GM21360 (cell line): ENCODE measurements at regions not wholly inside any gene's neighbourhood (a gene's known extent, or its start where the extent isn't known, plus 50 kb on each side); places are given as distances from the start of the nearest gene placed in this dataset.
A peak's percentile ranks its signal among the peaks of the same experiment; 100 is the strongest.
"Not testable (repeated sequence)": the region's sequence is repeated elsewhere in the genome, so short reads cannot be mapped to it uniquely, and the experiment has no call there.

Source experiments
- ATAC-seq: cut with Tn5 transposase; IDR thresholded peaks from one replicate; pipeline ENCODE4 v1.9.1; 2021; ENCODE audit warnings: mild to moderate bottlenecking, moderate library complexity; ENCODE audit not compliant: unreplicated experiment

DNA sequence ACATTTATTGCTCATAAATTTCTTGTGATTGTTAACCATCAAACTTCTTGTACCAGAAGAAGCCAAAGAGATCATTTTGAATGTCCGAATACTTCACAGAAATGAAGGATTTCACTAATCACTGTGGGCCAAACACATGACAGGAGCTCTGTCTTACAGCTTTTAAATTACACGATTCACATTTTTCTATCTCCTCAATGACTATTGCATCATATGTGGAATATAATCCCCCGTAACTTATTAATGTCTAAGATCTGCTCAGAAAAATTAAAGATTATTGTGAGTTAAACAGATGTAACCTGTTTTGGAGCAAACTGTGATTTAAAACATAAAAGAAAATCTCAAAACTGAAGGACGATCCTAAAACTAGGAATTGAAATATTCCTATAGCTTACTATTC is 645.2 kb upstream of the COX7C start:
- no peak for ATAC-seq

DNA sequence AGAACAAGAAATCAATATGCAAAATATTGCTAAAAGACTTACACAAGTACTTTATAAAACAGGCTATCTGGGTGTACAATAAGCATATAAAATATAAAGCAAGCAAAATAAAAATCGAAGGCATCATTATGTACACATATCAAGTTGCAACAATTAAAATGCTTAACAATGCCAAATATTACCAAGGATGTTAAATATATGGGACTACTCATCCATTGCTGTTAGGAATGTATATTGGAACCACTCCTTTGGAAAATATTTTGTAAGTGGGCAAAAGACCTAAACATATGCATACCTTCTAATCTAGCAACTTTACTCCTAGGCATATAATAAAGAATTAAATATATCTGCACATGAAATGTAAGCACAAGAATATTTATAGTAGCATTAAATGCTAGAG is 632.6 kb upstream of the COX7C start:
- no peak for ATAC-seq

DNA sequence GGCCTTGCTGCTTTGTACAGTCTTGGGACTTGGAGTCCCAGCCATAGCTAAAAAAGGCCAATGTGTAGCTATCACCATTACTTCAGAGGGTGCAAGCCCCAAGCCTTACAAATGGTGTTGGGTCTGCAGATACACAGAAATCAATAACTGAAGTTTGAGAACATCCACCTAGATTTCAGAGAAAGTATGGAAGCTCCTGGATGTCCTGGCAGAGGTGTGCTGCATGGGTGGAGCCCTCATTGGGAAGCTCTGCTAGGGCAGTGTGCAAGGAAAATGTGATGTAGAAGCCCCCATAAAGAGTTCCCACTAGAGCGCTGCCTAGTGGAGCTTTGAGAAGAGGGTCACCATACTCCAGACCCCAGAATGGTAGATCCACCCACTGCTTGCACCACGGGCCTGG is 626.7 kb upstream of the COX7C start:
- no peak for ATAC-seq

DNA sequence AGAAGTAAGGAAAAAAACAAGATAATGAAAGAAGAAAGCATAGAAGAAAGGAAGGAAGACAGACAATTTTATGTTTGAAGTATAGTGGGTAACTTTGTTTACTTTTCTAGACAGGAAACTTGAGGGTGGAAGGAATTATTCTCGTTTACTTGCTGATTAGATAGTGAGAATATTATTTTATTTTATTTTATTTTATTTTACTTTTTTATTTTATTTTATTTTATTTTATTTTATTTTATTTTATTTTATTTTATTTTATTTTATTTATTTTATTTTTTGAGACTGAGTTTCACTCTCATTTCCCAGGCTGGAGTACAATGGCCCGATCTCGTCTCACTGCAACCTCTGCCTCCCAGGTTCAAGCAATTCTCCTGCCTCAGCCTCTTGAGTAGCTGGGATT is 623.1 kb upstream of the COX7C start:
- not testable (repeated sequence) for ATAC-seq

DNA sequence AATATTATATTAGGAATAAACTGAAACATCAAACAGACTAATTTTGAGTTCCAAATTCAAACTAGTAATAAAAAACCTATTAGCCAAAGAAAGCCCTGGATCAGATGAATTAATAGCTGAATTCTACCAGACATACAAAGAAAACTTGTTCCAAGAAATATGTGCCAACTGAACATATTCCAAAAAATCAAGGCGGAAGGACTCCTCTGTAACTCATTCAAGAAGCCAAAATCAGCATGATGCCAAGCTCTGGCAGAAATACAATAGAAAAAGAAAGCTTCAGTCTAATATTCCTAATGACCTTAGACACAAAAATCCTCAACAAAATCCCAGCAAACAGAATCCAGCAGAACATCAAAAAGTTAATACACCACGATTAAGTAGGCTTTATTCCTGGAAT is 619.1 kb upstream of the COX7C start:
- ATAC-seq, result no peak

DNA sequence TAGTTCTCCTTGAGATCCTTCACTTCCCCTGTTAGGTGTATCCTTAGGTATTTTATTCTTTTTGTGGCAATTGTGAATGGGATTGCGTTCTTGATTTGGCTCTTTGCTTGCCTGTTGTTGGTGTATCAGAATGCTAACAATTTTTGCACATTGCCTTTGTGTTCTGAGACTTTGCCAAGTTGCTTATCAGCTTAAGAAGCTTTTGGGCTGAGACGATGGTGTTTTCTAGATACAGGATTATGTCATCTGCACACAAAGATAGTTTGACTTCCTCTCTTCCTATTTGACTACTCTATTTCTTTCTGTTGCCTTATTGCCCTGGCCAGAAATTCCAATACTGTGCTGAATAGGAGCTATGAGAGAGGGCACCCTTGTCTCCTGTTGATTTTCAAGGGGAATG is 609.4 kb upstream of the COX7C start:
- no peak for ATAC-seq

DNA sequence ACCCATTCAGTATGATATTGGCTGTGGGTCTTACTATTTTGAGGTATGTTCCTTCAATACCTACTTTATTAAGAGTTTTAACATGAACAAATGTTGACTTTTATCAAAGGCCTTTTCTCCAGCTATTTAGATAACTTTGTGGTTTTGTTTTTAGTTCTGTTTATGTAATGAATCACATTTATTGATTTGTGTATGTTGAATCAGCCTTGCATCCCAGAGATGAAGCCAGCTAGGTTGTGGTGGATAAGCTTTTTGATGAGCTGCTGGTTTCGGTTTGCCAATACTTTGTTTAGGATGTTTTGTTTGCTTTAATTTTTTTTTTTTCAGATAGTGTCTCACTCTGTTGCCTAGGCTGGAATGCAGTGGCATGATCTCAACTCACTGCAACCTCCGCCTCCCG is 609.0 kb upstream of the COX7C start:
- ATAC-seq, result no peak

DNA sequence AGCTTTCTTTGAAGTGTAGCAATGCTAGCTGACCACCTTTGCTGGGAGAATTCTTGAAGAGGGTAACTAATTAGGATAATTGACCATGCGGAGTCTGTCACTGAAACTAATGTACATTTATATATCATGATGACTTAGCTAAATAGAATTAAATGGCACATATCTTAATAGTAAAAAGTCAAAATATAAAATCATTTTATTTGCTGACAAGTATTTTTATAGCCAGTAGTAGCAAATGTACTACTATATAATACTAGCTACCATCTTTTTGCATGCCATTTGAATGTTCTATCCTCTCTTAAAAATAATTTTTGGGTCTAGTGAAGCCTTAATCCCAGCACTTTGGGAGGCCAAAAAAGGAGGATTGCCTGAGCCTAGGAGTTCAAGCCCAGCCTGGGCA is 605.8 kb upstream of the COX7C start:
- no peak for ATAC-seq

DNA sequence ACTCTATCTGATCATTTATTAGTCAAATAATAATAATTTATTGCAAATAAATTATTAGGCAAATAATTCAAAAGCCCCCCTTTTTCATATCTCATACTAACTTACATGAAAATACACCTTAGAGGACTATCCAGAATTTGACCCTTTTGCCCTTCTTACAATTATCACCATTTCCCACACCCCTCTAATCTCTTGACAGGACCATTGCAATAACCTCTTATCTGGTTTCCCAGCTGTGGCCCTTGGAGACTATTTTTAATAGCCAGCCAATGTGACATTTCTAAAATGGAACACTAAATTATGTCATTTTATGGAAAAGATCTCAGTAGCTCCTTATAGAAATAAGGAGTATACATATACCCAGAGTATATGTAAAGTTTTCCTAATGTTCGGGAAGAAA is 588.4 kb upstream of the COX7C start:
- no peak for ATAC-seq

DNA sequence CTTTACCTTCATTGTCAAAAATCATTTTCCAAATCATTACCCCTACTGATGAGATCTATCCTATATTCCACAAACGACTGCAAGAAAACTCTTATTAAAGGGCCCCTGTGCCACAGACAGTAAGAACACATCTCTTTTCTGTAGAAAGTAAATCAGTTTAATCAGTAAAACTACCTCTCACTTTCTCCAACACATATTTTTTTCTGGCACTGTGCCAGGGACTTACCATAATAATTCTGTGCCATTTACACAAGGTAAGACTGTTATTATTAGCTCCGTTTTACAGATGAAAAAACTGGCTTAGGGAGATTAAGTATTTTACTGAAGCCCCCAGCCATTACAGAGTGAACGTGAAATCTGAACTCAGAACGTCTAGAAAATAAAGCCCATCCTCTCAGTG is 587.0 kb upstream of the COX7C start:
- no peak for ATAC-seq

DNA sequence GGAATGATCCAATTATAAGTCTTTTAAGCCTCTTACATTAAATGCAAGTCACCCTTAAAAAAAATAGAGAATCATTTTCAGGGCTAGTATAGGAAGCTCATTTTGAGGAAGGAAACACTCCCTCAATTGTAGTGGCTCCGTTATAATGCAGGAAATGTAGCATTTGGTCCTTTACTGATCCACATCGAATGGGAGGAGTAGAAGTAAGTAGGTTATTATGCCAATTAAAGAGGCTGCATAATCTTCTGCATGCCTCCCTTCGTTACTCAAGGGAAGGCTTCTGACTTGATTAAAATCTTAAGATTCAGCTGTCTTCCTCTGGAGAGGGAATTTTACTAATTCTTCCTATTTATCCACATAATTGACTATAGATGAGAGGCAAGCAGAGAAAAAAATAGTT is 579.2 kb upstream of the COX7C start:
- ATAC-seq, result no peak

DNA sequence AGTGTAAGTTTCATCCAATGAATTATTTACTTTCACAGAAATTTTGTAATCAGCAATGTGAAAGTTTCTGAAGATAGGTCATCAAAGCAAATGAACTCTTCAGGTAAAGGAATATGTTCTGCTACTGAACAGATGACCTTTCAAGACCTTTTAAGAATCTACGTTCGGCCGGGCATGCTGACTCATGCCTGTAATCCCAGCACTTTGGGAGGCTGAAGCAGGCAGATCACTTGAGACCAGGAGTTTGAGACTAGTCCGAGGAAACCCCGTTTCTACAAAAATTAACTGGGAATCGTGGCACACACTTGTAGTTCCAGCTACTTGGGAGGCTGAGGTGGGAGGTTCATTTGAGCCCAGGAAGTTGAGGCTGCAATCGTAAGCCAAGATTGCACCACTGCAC is 578.4 kb upstream of the COX7C start:
- ATAC-seq, result no peak

DNA sequence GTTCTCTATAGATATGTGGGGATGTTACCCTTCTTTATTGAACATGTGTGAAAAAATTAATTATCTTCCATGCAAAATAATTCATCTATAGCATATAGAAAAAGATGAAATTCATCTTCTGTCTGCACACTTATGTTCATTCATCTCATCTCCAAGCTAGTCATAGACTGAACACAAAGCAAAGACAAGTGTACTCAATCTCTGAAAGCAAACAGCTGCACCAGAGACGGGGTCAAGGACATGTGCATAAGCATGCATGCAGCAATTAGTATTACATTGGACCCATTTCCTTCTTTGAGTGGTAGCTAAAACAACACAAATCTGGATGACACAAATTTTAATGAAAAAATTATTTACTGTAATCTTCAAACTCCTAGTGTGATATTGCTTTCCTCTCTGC is 547.0 kb upstream of the COX7C start:
- ATAC-seq, result no peak

DNA sequence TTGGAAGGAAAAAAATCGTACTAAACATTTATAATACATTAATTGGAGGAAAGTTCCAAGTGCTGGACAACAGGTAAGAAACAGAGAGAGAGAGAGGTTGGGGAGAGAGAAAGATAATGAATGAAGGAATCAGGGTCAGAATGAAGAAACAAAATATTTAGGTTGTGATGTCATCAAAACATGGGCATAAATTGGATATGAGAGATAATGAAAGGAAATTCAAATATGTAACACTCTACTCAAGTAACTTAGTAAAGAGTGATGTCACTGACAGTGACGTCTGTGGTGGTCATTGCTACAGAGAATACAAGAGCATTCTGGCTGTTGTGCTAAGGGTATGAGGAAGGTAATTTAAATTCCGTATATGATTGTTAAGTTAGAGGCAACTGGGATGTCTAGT is 543.4 kb upstream of the COX7C start:
- no peak for ATAC-seq

DNA sequence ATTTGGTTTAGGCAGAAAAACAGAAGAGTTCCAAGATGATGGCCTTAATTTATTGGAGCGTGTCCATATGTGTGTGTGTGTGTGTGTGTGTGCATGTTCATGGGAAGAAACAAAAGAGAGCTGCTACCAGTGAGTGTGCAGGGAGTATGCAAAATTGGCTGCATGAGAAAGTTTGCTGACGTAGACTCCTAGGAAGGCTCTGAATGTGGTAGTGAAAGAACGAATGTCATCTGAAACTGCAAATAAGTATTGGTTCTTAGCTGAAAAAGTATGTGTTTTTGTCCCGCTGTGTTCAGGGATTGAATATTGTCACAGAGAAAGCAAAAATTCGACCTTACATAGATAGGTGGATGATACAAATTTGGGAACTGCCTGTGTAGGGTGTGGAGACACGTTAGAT is 542.6 kb upstream of the COX7C start:
- no peak for ATAC-seq

DNA sequence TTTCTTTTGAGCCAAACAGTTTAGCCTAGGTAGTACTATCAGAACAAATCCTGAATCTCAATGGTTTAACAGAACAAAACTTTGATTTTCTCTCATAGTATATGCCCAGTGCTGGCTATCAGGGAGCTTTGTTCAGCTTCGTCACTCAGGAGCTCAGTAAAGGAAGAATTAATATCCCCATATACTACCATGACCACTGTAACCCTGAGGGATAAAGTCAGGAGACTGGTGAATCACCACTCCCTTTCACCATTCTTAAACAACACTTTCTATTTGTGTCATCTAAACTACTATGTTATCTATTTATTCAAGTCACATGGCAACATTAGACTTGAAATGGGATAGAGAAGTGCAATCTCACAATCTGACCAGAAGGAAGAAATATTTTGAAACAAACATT is 522.6 kb upstream of the COX7C start:
- ATAC-seq, result no peak

DNA sequence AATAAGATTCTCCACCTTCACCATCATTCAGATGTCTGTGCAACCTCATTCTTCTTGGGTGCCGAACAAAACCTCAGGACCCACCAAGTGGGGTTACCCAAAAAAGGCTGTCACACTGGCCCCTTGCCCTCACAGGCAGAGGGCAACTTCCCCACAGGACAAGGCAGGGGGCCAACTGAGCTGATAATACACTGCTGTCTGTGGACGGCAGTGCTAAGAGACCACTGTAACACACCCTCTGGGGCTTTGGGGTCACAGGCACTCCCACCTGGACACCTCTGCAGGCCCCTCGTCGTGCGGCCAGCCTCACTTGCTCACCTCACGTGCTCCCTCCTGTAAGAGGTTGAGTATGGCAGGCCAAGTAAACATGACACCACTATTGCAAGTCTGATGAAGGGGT is 515.8 kb upstream of the COX7C start:
- no peak for ATAC-seq

DNA sequence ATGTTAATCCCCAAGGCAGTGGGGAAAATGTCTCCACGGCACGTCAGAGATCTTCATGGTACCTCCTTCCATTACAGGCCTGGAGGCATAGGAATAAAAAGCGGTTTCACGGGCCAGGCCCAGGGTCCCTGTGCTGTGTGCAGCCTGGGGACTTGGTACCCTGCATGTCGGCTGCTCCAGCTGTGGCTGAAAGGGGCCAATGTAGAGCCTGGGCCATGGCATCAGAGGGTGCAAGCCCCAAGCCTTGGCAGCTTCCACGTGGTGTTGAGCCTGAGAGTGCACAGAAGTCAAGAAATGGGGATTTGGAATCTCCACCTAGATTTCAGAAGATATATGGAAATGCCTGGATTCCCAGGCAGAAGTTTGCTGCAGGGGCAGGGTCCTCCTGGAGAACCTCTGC is 508.9 kb upstream of the COX7C start:
- no peak for ATAC-seq

DNA sequence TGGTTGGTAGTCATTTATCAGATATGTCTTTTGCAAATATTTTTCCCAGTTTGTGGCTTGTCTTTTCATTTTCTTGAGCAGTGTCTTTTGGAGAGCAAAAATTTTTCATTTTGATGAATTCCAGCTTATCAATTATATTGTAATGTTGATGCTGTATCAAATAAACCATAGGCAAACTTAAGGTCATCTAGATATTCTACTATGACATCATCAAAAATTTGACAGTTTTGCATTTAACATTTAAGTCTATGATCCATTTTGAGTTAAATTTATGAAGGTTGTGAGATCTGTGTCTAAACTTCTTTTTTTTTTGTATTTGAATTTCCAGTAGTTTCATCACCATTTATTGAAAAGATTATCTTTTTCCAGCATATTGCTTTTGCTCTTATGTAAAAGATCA is 505.5 kb upstream of the COX7C start:
- no peak for ATAC-seq

DNA sequence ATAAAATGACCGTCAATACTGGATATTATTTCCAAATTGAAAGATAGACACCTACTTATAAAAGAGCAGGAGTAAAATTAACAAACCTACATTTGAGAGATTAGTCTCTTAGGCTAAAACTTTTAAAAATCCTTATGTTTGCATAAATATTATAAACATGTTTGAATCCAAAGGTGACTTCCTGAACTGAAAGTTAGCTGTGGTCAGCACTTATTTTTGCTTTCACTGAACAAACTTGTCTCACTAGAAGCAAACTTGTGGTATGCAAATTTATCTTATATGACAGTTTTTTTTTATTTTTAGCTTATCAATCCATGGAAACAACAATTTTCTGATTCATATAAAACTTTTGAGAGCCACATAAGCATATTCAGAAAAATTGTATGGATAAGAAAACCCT is 502.6 kb upstream of the COX7C start:
- no peak for ATAC-seq

DNA sequence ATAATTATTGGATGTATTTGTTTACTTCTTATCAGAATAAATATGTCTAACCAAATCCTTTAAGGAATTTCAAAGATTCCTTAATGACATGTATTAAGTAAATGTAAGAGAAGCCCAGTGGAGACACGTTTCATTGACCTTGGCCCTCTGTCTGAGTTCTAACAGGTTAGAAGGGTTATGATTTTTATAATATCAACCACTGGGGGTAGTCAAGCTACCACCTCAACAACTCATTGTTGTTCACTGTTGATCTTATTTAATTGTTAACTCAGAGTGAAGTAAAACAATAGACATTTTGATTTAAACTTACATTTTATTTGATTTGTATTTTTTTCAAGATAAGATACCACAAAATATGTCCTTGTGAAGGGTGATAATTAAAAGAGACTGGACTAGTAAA is 499.2 kb upstream of the COX7C start:
- peak; percentile 78 for ATAC-seq

DNA sequence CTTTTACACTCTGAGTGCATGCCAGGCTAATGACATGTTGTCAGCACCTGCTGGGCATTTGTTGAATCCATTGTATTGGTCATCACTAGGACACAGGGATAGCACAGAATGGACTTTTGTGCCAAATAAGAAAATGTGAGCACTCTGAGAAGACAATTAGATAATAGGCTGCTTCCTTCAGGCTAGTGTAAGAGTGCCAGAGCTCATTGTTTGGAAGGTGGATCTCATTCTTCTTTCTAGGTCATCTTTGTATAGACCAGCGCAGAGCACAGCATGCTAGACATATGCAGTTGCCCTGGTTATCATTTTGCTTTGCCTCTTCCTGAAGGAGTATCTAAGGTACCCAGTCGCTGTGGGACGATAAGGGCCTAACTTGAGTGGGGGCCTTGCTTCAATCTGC is 493.4 kb upstream of the COX7C start:
- ATAC-seq, result no peak

DNA sequence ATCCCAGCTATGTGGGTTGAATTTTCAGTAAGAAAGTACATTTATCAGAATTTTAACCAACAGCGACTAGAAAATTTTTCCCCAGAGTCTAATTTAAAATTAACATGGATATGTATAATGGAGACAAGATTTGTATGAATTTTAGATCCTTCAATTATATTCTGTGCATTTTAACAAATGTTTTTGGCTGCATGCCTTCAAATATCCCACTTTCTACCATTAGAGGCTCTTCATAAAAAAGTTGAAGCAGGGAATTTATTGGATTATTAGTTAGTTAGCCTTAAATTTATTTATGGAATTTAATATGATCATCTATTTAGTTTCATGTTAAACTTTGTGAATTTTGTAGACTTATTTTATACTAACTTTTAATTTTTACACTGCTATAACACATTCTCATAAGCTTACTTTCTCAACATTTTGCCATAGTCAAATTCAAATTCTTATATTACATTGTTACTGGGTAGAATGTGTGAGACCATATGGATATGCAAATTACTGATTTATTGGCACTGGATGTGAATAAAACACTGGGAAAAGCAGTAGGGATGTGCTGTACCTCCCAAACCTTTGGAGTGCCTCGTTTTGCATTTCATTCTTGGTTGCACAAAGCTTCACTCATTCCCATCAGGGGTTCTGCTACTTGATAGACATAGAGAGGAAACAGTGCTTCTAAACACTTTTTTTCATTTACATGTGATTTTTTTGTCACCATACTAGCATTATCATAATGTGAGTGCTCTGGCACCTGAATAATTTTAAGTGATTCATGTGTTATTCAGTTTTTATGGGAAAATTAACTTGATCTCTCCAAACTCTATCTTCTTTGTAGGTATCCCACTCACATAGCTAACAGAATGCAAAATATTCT is 491.8 kb upstream of the COX7C start:
- no peak for ATAC-seq
